ENCODE measurements at regions not wholly inside any gene's neighbourhood (a gene's known extent, or its start where the extent isn't known, plus 50 kb on each side); places are given as distances from the start of the nearest gene placed in this dataset.

GRCh38 chr12:59431266-59431665, 164.6 kb upstream of the SLC16A7 start:
- TF ChIP-seq CTCF (IDR thresholded peaks at IDR 0.05), result peak; percentile 57

- no peak for TF ChIP-seq CTCF (IDR thresholded peaks at IDR 0.05)
Measured at GRCh38 chr12:59429766-59430165, 166.1 kb upstream of the SLC16A7 start.

GRCh38 chr12:59425798-59426197, 170.0 kb upstream of the SLC16A7 start:
- TF ChIP-seq CTCF (IDR thresholded peaks at IDR 0.05), result no peak

- no peak for TF ChIP-seq CTCF (IDR thresholded peaks at IDR 0.05)
Measured at GRCh38 chr12:59414051-59414450, 181.8 kb upstream of the SLC16A7 start.

GRCh38 chr12:59408431-59408830, 187.4 kb upstream of the SLC16A7 start:
- no peak for TF ChIP-seq CTCF (IDR thresholded peaks at IDR 0.05)

- no peak for TF ChIP-seq CTCF (IDR thresholded peaks at IDR 0.05)
Measured at GRCh38 chr12:59407799-59408198, 188.0 kb upstream of the SLC16A7 start.

GRCh38 chr12:59405992-59406391, 189.8 kb upstream of the SLC16A7 start:
- no peak for TF ChIP-seq CTCF (IDR thresholded peaks at IDR 0.05)

- no peak for TF ChIP-seq CTCF (IDR thresholded peaks at IDR 0.05)
Measured at GRCh38 chr12:59404109-59404650, 191.6 kb upstream of the SLC16A7 start.
